Stimulated activated CD8-positive, alpha-beta memory T cell treated with anti-CD3 and anti-CD28 coated beads, Interleukin-15, amount 100 ng/mL, for 4 hours (primary cell): ENCODE measurements at regions not wholly inside any gene's neighbourhood (a gene's known extent, or its start where the extent isn't known, plus 50 kb on each side); places are given as distances from the start of the nearest gene placed in this dataset.

Experiments used
- DNase-seq, 2 donors: peaks; one replicate each; pipeline ENCODE4 v3.0.0-alpha.2; 2020; ENCODE audit warnings: low read depth in 2 of 2

- DNase-seq: no peak
Observed at GRCh38 chr1:228920831-228921230, 185.6 kb downstream of the RHOU start.

GRCh38 chr1:228921481-228921880, 186.2 kb downstream of the RHOU start:
- DNase-seq: no peak

- no peak for DNase-seq
Observed at GRCh38 chr1:228922722-228923376, 187.6 kb downstream of the RHOU start.

GRCh38 chr1:228923973-228924686, 188.9 kb downstream of the RHOU start:
- DNase-seq: no peak

- DNase-seq: no peak
Observed at GRCh38 chr1:228925691-228926090, 190.4 kb downstream of the RHOU start.

- no peak for DNase-seq
Observed at GRCh38 chr1:228927421-228927820, 192.1 kb downstream of the RHOU start.

GRCh38 chr1:228927946-228928898, 192.9 kb downstream of the RHOU start:
- no peak for DNase-seq

GRCh38 chr1:228929476-228930027, 194.3 kb downstream of the RHOU start:
- no peak for DNase-seq

- DNase-seq: no peak
Observed at GRCh38 chr1:228930479-228930957, 195.2 kb downstream of the RHOU start.

GRCh38 chr1:228933753-228934152, 198.5 kb downstream of the RHOU start:
- DNase-seq: no peak

GRCh38 chr1:228935198-228935663, 200.0 kb downstream of the RHOU start:
- no peak for DNase-seq

GRCh38 chr1:228935855-228936727, 200.8 kb downstream of the RHOU start:
- no peak for DNase-seq

- DNase-seq: no peak
Observed at GRCh38 chr1:228936881-228937280, 201.6 kb downstream of the RHOU start.

- DNase-seq: no peak
Observed at GRCh38 chr1:228937351-228937750, 202.1 kb downstream of the RHOU start.

- DNase-seq: no peak
Observed at GRCh38 chr1:228937851-228938536, 202.7 kb downstream of the RHOU start.

- no peak for DNase-seq
Observed at GRCh38 chr1:228938537-228938901, 203.2 kb downstream of the RHOU start.

- no peak for DNase-seq
Observed at GRCh38 chr1:228939001-228939691, 203.9 kb downstream of the RHOU start.

GRCh38 chr1:228939881-228940392, 204.7 kb downstream of the RHOU start:
- no peak for DNase-seq

GRCh38 chr1:228940526-228940925, 205.2 kb downstream of the RHOU start:
- DNase-seq: no peak
